ENCODE measurements at regions not wholly inside any gene's neighbourhood (a gene's known extent, or its start where the extent isn't known, plus 50 kb on each side); places are given as distances from the start of the nearest gene placed in this dataset.

- no peak for DNase-seq
- Histone ChIP-seq H3K9ac (no peak overlapping the region), H3K9me3 (no peaks in the 10 kb centered on the region), H2AFZ (ENCODE audit: low read depth) (no peak overlapping the region), H3K4me2 (no peak overlapping the region), H3K27ac (ENCODE audit: low read depth in 2 of 2, low read length in 1 of 2) (no peak overlapping the region), H3K27me3 (ENCODE audit: insufficient read depth) (no peaks in the 10 kb centered on the region), H4K20me1 (ENCODE audit: insufficient read depth) (no peaks in the 10 kb centered on the region), H3K4me1 (ENCODE audit: control insufficient read depth in 1 of 2, insufficient read depth in 2 of 2, low read depth in 1 of 2, low read length in 1 of 2) (no peaks in the 10 kb centered on the region; a peak in 1 of 4 replicates), H3K36me3 (replicated peaks in 1 of 2; ENCODE audit: control insufficient read depth in 1 of 2, insufficient read depth in 2 of 2, low read length in 1 of 2) (no peaks in the 10 kb centered on the region), H3F3A (replicated peaks; ENCODE audit: insufficient read depth) (no peaks in the 10 kb centered on the region), H3K79me2 (ENCODE audit: insufficient read depth) (no peaks in the 10 kb centered on the region), H3K9me2 (no peaks in the 10 kb centered on the region), H3K4me3 (ENCODE audit: low read depth in 2 of 2, low read length in 1 of 2) (no peak overlapping the region)
- TF ChIP-seq TCF12 (IDR thresholded peaks at IDR 0.05) (no peak), PBX3 (IDR thresholded peaks at IDR 0.05) (no peak), MEF2A (IDR thresholded peaks at IDR 0.05; ENCODE audit: borderline replicate concordance, low read depth) (no peak), FOXM1 (IDR thresholded peaks at IDR 0.05; ENCODE audit: low read depth) (no peak), CTCF (IDR thresholded peaks at IDR 0.05) (no peak), CHD2 (IDR thresholded peaks at IDR 0.05; ENCODE audit: low read length, partially characterized antibody) (no peak), SMC3 (IDR thresholded peaks at IDR 0.05; ENCODE audit: low read depth, low read length) (no peak), ZBTB33 (IDR thresholded peaks at IDR 0.05; ENCODE audit: borderline replicate concordance, low read depth) (no peak), SIN3A (IDR thresholded peaks at IDR 0.05; ENCODE audit: borderline replicate concordance, low read depth, low read length) (no peak), EP300 (IDR thresholded peaks at IDR 0.05; ENCODE audit: borderline replicate concordance in 1 of 2, low read depth in 1 of 2, low read length in 1 of 2) (no peak), IRF3 (IDR thresholded peaks at IDR 0.05; ENCODE audit: low read depth, low read length) (no peak), RAD21 (IDR thresholded peaks at IDR 0.05; ENCODE audit: low read length) (no peak), RXRA (IDR thresholded peaks at IDR 0.05; ENCODE audit: borderline replicate concordance, low read depth) (no peak), POLR2AphosphoS5 (IDR thresholded peaks at IDR 0.05; ENCODE audit: low read depth, low read length) (no peak), ELF1 (IDR thresholded peaks at IDR 0.05) (no peak), NFIC (IDR thresholded peaks at IDR 0.05; ENCODE audit: borderline replicate concordance) (no peak), GABPA (IDR thresholded peaks at IDR 0.05; ENCODE audit: low read depth) (no peak)
- ChIA-PET POLR2A (no interaction called here), CTCF (interaction anchor here (0.7 kb wide), 1 partner anchor 88 kb away, joined by 3 read pairs; no protein-coding TSS in a partner anchor)
- WGBS (ENCODE audit: low lambda C conversion rate): 11% methylated on average over 3 of the region's 3 CpGs
These were observed 491.9 kb downstream of the MID1IP1 start for GRCh38 chrX:39293203-39293602.
